ENCODE measurements at regions not wholly inside any gene's neighbourhood (a gene's known extent, or its start where the extent isn't known, plus 50 kb on each side); places are given as distances from the start of the nearest gene placed in this dataset.

DNA sequence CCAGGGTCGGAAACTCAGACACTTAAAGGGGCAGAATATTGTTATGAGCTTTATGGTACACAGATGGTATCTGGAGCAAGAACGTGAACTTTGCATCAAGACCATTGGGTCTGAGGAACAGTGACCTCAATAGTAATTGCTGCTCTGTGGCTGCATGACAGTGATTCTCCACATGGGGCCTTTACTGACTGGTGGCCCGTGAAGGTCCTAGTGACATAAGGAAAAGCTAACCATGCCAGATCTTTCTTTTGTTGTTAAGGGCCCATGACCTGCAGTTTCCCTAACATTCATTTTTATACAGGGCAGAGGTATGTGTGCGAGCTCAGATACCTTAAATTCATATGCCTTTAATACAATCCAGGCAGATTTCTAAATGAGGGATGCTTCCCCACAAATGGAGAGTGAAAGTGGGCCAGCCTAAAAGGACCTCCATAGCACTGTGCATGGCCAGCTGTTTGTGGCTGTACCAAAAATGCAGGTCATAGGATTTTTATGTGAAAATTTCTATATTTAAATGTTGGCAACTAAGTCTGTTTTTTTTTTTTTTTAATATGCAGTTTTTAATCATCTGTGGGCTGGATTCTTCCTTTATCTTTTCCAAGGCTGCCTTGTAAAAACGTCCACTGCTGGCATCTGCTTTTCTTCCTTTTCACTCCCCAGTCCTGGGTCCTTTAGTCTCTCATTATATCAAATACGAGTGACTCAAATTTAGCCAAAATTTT is 188.0 kb upstream of the IL12A start:
- no peak for TF ChIP-seq BRF1 (IDR thresholded peaks at IDR 0.05; ENCODE audit: borderline replicate concordance, extremely low read depth, insufficient read length)
- TF ChIP-seq, protein P1, sequence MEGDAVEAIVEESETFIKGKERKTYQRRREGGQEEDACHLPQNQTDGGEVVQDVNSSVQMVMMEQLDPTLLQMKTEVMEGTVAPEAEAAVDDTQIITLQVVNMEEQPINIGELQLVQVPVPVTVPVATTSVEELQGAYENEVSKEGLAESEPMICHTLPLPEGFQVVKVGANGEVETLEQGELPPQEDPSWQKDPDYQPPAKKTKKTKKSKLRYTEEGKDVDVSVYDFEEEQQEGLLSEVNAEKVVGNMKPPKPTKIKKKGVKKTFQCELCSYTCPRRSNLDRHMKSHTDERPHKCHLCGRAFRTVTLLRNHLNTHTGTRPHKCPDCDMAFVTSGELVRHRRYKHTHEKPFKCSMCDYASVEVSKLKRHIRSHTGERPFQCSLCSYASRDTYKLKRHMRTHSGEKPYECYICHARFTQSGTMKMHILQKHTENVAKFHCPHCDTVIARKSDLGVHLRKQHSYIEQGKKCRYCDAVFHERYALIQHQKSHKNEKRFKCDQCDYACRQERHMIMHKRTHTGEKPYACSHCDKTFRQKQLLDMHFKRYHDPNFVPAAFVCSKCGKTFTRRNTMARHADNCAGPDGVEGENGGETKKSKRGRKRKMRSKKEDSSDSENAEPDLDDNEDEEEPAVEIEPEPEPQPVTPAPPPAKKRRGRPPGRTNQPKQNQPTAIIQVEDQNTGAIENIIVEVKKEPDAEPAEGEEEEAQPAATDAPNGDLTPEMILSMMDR (IDR thresholded peaks at IDR 0.05 in 2 of 3, conservative IDR thresholded peaks at IDR 0.05 in 1 of 3; ENCODE audit: insufficient read depth in 2 of 3, low read depth in 1 of 3, low read length in 3 of 3) = no peak
- no peak for TF ChIP-seq POLR2AphosphoS5 (IDR thresholded peaks at IDR 0.05; ENCODE audit: control insufficient read depth, insufficient read depth, low read depth, low read length)
